ENCODE measurements at regions not wholly inside any gene's neighbourhood (a gene's known extent, or its start where the extent isn't known, plus 50 kb on each side); places are given as distances from the start of the nearest gene placed in this dataset.

GRCh38 chr22:27153386-27153785, 496.0 kb downstream of the MIAT start:
- no peak for FAIRE-seq

GRCh38 chr22:27154717-27155116, 497.3 kb downstream of the MIAT start:
- FAIRE-seq = no peak

- FAIRE-seq = no peak
Observed at GRCh38 chr22:27156821-27157489, 499.6 kb downstream of the MIAT start.

GRCh38 chr22:27157666-27158370, 500.4 kb downstream of the MIAT start:
- no peak for FAIRE-seq

GRCh38 chr22:27159016-27159415, 501.6 kb downstream of the MIAT start:
- no peak for FAIRE-seq

- no peak for FAIRE-seq
Observed at GRCh38 chr22:27159716-27160295, 502.4 kb downstream of the MIAT start.

- FAIRE-seq = no peak
Observed at GRCh38 chr22:27163162-27164137, 506.1 kb downstream of the MIAT start.

- FAIRE-seq = no peak
Observed at GRCh38 chr22:27164781-27165503, 507.6 kb downstream of the MIAT start.

- FAIRE-seq = no peak
Observed at GRCh38 chr22:27168681-27169080, 511.3 kb downstream of the MIAT start.

- no peak for FAIRE-seq
Observed at GRCh38 chr22:27170491-27170890, 513.1 kb downstream of the MIAT start.

GRCh38 chr22:27171212-27171611, 513.8 kb downstream of the MIAT start:
- no peak for FAIRE-seq

- no peak for FAIRE-seq
Observed at GRCh38 chr22:27173530-27173929, 516.1 kb downstream of the MIAT start.

GRCh38 chr22:27175021-27175838, 517.8 kb downstream of the MIAT start:
- no peak for FAIRE-seq

- FAIRE-seq = no peak
Observed at GRCh38 chr22:27175974-27176373, 518.6 kb downstream of the MIAT start.

GRCh38 chr22:27179161-27179560, 521.8 kb downstream of the MIAT start:
- FAIRE-seq = no peak

- no peak for FAIRE-seq
Observed at GRCh38 chr22:27181537-27181936, 524.1 kb downstream of the MIAT start.

GRCh38 chr22:27183474-27183873, 526.1 kb downstream of the MIAT start:
- no peak for FAIRE-seq

GRCh38 chr22:27185099-27185709, 527.8 kb downstream of the MIAT start:
- no peak for FAIRE-seq

GRCh38 chr22:27185760-27186302, 528.4 kb downstream of the MIAT start:
- no peak for FAIRE-seq

GRCh38 chr22:27186643-27187042, 529.3 kb downstream of the MIAT start:
- no peak for FAIRE-seq
